Rectal smooth muscle tissue (tissue), 1 donor: ENCODE measurements at regions not wholly inside any gene's neighbourhood (a gene's known extent, or its start where the extent isn't known, plus 50 kb on each side); places are given as distances from the start of the nearest gene placed in this dataset.

Source experiments
- H3K27ac ChIP-seq: one replicate; pipeline ENCODE4 v1.7.0; 2013; ENCODE audit warnings: low read depth, low read length, inconsistent platforms
- H3K27me3 ChIP-seq: one replicate; pipeline ENCODE4 v1.7.0; 2013; ENCODE audit warnings: low read length; ENCODE audit not compliant: control insufficient read depth, insufficient read depth
- H3K36me3 ChIP-seq: one replicate; pipeline ENCODE4 v1.7.0; 2013; ENCODE audit warnings: low read length; ENCODE audit not compliant: control insufficient read depth, insufficient read depth
- H3K4me1 ChIP-seq: one replicate; pipeline ENCODE4 v1.7.0; 2013; ENCODE audit warnings: low read length; ENCODE audit not compliant: control insufficient read depth, insufficient read depth
- H3K4me3 ChIP-seq: one replicate; pipeline ENCODE4 v1.7.0; 2013; ENCODE audit warnings: low read length
- H3K9ac ChIP-seq: one replicate; pipeline ENCODE4 v1.7.0; 2013; ENCODE audit warnings: low read length

DNA sequence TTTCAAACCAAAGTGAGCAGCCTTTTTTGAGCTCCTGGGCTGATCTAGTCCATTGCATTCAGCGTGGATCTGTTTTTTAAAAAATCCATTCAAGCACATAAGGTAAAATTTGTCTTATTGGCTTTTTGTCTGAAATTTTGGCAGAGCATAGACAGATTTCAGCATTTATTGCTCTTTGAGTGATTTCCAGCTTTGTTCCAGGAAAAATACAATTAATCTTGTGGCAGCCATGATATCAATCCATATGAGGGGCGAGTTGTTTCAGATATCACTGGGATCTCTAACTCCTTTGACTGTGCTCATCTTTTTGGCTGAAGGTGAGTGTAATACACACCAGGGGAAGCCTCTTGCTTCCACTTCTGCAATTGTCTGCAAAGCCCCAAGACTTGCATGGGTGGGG, 523.9 kb downstream of the SLC4A3 start:
- no peaks in the 10 kb centered on the region for H3K36me3 ChIP-seq
- no peak overlapping the region for H3K9ac ChIP-seq
- no peak overlapping the region for H3K27ac ChIP-seq
- H3K27me3 ChIP-seq = no peaks in the 10 kb centered on the region
- no peak overlapping the region for H3K4me3 ChIP-seq
- peaks cover 4% of the 10 kb centered on the region for H3K4me1 ChIP-seq

DNA sequence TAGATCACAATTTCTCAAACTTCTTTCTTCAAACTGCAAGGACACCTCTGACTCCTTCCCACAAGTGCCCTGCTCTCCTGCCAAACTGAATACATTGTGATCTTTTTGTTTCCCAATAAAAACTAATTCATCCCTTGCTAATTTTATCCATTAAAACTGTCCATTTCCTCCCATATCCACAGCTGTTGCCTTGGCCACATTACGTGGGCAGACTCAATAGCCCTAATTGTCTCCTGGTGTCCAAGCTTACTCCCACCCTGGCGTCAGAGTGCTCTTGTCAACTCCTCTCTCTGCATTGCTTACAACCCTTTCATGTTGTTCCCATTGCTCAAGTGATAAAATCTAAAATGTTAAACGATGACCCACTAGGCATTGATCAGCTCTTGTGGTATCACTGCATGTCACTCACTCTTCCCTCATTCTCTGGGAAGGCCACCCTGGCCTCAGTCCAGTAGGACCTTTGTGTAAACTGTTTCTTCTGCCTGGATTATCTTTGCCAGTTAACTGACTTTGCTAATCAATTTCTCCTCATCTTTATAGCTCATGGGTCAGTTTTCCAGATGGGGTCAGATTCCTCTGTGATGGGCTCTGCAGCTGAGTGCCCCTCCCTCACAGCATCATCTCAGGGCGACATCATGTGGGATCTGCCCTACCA, 525.0 kb downstream of the SLC4A3 start:
- Histone ChIP-seq H3K27ac (no peak overlapping the region), H3K4me3 (no peak overlapping the region), H3K9ac (no peak overlapping the region), H3K27me3 (no peaks in the 10 kb centered on the region), H3K36me3 (no peaks in the 10 kb centered on the region), H3K4me1 (peaks cover 4% of the 10 kb centered on the region)

GRCh38 chr2:220153118-220153517, 525.7 kb downstream of the SLC4A3 start:
- no peaks in the 10 kb centered on the region for H3K36me3 ChIP-seq
- H3K27me3 ChIP-seq = no peaks in the 10 kb centered on the region
- H3K4me3 ChIP-seq = no peak overlapping the region
- peaks cover 4% of the 10 kb centered on the region for H3K4me1 ChIP-seq
- H3K9ac ChIP-seq = no peak overlapping the region
- H3K27ac ChIP-seq = no peak overlapping the region

DNA sequence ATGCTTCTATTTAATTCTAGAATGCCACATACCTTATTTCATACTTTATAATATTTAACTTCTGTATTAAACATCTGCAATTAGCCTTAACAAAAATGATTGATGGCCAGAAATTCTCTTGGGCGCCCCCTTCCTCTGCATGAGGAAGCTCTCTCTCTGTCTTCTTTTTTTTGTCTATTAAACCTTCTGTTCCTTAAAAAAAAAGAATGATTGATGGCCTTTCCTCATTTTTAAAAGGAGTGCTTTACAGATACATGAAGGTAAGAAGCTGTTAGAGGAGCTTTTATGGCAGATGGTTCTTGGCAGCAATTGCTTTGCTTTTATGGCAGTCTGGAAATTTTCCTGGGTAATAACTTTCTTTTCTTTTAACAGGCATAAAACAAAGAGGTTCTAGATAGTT, 526.9 kb downstream of the SLC4A3 start:
- H3K36me3 ChIP-seq = no peaks in the 10 kb centered on the region
- peaks cover 4% of the 10 kb centered on the region for H3K4me1 ChIP-seq
- no peak overlapping the region for H3K27ac ChIP-seq
- no peaks in the 10 kb centered on the region for H3K27me3 ChIP-seq
- no peak overlapping the region for H3K9ac ChIP-seq
- H3K4me3 ChIP-seq = no peak overlapping the region

DNA sequence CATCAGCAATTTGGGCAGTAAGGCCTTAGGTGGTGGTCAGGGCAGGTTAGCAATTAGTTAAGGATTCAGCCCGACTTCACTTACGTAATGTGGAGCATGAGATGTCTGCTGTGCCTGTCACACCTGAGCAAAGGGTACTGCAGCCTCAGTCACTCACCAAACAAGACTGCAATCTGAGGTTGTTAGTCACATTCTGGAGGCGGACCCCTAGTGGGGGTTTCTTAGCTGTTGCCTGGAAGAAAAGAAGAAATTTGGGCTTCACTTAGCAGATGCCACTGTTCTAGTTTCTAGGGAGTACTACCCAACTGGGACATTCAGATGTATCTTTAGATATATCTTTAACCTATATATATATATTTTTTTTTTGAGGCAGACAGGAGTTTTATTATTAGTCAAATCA, 529.9 kb downstream of the SLC4A3 start:
- no peak overlapping the region for H3K4me3 ChIP-seq
- no peak overlapping the region for H3K9ac ChIP-seq
- no peaks in the 10 kb centered on the region for H3K27me3 ChIP-seq
- no peaks in the 10 kb centered on the region for H3K36me3 ChIP-seq
- H3K4me1 ChIP-seq = peaks cover 4% of the 10 kb centered on the region
- no peak overlapping the region for H3K27ac ChIP-seq

GRCh38 chr2:220159738-220160137, 532.3 kb downstream of the SLC4A3 start:
- Histone ChIP-seq H3K4me1 (no peaks in the 10 kb centered on the region), H3K27ac (no peak overlapping the region), H3K4me3 (no peak overlapping the region), H3K9ac (no peak overlapping the region), H3K27me3 (no peaks in the 10 kb centered on the region), H3K36me3 (no peaks in the 10 kb centered on the region)

- H3K4me1 ChIP-seq = no peaks in the 10 kb centered on the region
- H3K27ac ChIP-seq = no peak overlapping the region
Measured at GRCh38 chr2:220162320-220162719, 534.9 kb downstream of the SLC4A3 start.

GRCh38 chr2:220163486-220163885, 536.1 kb downstream of the SLC4A3 start:
- Histone ChIP-seq H3K4me3 (no peak overlapping the region), H3K27me3 (no peaks in the 10 kb centered on the region), H3K9ac (no peak overlapping the region), H3K27ac (no peak overlapping the region), H3K36me3 (no peaks in the 10 kb centered on the region), H3K4me1 (no peaks in the 10 kb centered on the region)

More at GRCh38 chr2:220162320-220162719, 534.9 kb downstream of the SLC4A3 start:
- Histone ChIP-seq H3K36me3 (no peaks in the 10 kb centered on the region), H3K4me3 (no peak overlapping the region), H3K9ac (no peak overlapping the region), H3K27me3 (no peaks in the 10 kb centered on the region)

DNA sequence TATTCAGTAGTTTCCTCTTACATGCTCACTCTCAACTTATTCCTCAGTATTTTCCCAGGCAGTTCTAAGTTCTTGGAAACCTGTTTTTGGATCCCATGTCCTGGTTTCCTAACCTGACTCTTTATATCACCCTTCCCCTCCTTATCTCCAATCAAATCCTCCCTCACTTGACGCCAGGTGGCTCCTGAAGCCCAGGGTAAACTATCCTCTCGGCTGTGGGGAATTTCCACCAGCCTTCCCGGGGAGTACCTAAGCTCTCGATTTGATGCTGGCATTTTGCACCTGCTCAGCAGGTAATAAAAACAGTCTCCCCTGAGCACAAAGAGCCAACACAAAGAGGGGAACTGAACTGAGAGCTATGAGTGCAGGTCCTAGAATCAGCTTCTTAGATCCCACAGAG, 538.0 kb downstream of the SLC4A3 start:
- no peak overlapping the region for H3K27ac ChIP-seq
- H3K4me1 ChIP-seq = no peaks in the 10 kb centered on the region
- H3K4me3 ChIP-seq = no peak overlapping the region
- H3K27me3 ChIP-seq = no peaks in the 10 kb centered on the region
- H3K9ac ChIP-seq = no peak overlapping the region
- H3K36me3 ChIP-seq = no peaks in the 10 kb centered on the region

- H3K9ac ChIP-seq = no peak overlapping the region
- no peak overlapping the region for H3K4me3 ChIP-seq
- no peaks in the 10 kb centered on the region for H3K4me1 ChIP-seq
- no peaks in the 10 kb centered on the region for H3K27me3 ChIP-seq
- H3K36me3 ChIP-seq = no peaks in the 10 kb centered on the region
- H3K27ac ChIP-seq = no peak overlapping the region
Measured at GRCh38 chr2:220166616-220167015, 539.2 kb downstream of the SLC4A3 start.

DNA sequence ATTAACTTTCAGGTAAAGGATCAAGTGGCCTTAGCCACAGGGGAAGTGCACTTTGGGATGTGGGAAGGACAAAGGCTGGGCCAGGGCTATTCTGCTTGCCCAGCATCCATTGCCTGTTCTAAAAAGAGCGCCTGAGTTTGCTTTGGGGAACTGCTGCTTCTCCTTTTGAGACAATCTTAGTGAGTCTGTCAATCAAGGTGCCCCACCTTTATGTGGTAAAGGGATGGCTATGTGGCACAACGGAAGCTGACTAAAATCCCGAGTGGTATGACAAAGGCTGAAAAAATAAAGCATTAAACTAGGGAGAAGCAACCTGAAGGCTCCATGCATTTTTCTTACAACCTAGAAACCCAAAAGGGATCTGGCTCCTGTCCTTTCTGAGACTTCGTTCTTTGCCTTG, 540.5 kb downstream of the SLC4A3 start:
- Histone ChIP-seq H3K27ac (no peak overlapping the region), H3K4me1 (no peaks in the 10 kb centered on the region), H3K4me3 (no peak overlapping the region), H3K36me3 (no peaks in the 10 kb centered on the region), H3K27me3 (no peaks in the 10 kb centered on the region), H3K9ac (no peak overlapping the region)

DNA sequence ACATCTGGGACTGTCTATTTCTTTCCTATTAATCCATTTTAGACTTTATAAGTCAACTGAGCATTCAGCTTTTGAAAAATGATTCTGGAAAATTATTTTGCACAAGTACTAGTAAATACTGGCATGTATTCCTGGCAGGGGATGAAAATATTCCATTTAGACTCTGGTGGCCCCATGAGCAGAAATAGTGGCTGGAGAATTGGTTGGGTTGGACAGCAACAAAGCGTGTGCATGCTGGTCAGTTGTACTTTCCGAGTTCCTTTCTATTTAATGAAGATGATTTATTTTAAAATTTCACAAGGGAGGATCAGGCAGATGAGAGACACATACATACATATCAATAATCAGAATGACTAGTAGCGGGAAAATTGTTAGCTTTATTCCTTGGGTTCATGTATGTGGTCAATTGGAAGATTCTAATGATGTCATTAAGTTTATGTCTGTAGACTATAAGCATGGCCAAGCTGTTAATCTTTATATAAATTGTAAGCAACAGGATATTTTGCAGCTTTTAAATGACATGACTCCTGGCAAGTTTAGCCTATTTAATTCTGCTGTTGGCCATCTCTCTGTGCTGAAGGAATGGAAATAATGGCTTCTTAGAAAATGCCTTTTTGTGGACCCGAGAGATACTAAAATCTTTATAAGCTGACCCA, 541.6 kb downstream of the SLC4A3 start:
- no peak overlapping the region for H3K27ac ChIP-seq
- H3K4me3 ChIP-seq = no peak overlapping the region
- H3K36me3 ChIP-seq = no peaks in the 10 kb centered on the region
- no peaks in the 10 kb centered on the region for H3K27me3 ChIP-seq
- no peak overlapping the region for H3K9ac ChIP-seq
- H3K4me1 ChIP-seq = no peaks in the 10 kb centered on the region

DNA sequence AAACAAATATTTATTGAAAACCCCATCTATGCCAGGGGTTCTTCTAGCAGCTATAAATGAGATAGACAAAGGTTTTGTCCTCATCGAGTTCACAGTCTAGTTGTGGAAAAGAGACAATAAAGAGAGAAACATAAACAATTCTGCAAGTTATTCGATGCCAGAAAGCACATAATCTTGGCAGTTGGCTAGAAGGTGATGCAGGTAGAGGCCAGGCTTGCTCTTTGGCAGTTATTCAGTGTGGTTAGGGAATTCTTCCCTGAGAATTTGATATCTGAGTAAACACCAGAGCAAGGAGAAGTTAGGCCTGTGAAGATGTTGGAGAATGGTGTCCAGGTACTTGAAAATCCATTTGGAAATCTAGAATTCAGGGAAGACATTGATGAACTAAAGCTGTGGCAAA, 547.4 kb downstream of the SLC4A3 start:
- no peak overlapping the region for H3K9ac ChIP-seq
- no peaks in the 10 kb centered on the region for H3K36me3 ChIP-seq
- H3K27ac ChIP-seq = no peak overlapping the region
- no peaks in the 10 kb centered on the region for H3K4me1 ChIP-seq
- H3K4me3 ChIP-seq = no peak overlapping the region
- no peaks in the 10 kb centered on the region for H3K27me3 ChIP-seq
